HG02884 (cell line): ENCODE measurements at regions not wholly inside any gene's neighbourhood (a gene's known extent, or its start where the extent isn't known, plus 50 kb on each side); places are given as distances from the start of the nearest gene placed in this dataset.
"Not testable (repeated sequence)": the region's sequence is repeated elsewhere in the genome, so short reads cannot be mapped to it uniquely, and the experiment has no call there.

Experiments used
- ATAC-seq: cut with Tn5 transposase; IDR thresholded peaks from one replicate; pipeline ENCODE4 v1.9.1; 2021; ENCODE audit warnings: mild to moderate bottlenecking, moderate library complexity; ENCODE audit not compliant: unreplicated experiment

GRCh38 chr2:19615402-19615801 is 257.0 kb upstream of the OSR1 start:
- not testable (repeated sequence) for ATAC-seq

GRCh38 chr2:19614066-19614465 is 255.6 kb upstream of the OSR1 start:
- ATAC-seq = no peak

DNA sequence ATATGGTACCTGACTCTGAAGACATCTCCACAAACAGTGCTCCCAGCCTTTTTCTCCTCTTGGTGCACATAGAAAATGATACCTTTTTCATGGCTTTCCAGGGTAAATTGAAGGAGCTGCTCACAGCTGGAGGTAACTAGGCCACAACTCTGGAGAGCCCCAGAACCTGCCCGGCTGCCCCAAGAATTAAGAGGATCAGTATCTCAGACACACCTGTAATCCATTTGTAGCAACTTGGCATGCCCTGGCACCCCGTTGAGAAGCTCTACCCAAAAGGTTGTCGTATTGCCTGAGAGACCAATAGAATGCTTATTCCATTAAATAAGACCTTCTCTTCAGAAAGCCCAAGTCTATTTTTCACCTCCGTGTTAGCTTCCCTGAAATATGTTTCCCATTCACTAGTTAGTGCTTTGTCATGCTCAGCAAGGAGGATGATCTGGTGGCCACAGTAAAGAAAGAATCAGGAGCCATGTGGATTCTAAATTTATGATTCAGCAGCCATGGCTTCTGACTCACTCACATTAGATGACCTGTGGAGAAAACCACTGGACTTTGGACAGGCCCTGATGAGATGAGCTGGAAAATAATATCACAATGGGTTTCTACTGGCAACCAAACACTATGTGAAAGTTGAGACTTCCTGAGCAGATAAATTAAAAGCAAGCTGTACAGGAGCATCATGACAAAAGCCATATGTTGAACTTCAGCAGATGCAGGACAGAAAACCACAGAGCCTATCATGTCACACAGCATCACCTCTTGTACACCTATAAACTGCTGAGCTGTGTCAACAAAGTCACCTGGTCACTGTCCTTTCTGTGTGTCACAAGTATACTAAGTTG is 253.3 kb upstream of the OSR1 start:
- ATAC-seq = no peak

- ATAC-seq = no peak
These were observed 250.8 kb upstream of the OSR1 start for GRCh38 chr2:19609266-19609665.

GRCh38 chr2:19607931-19608771 is 249.7 kb upstream of the OSR1 start:
- ATAC-seq = no peak

DNA sequence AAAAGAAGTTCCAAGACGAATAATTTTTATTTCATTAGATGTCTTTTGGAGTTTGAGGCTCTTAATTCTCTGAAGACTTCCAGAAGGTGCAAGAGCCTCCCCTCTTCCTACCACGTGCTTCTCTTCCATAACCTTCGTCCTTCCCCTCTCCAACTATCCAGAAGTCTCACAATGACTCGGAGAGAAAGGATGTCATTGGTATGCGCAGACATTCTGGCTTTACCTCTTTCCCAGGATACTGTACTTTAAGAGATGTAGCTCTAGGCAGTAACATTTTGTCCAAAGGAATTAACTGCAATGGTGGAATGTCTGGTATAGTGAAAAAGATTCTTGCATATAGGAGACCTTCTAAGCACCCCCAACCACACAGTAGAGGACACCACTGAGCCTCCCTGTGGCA is 249.0 kb upstream of the OSR1 start:
- ATAC-seq = no peak

- ATAC-seq = no peak
These were observed 242.6 kb upstream of the OSR1 start for GRCh38 chr2:19600982-19601381.

- ATAC-seq = no peak
These were observed 242.1 kb upstream of the OSR1 start for GRCh38 chr2:19600506-19600905.

GRCh38 chr2:19598971-19599370 is 240.5 kb upstream of the OSR1 start:
- ATAC-seq = no peak

GRCh38 chr2:19592197-19592596 is 233.8 kb upstream of the OSR1 start:
- no peak for ATAC-seq

DNA sequence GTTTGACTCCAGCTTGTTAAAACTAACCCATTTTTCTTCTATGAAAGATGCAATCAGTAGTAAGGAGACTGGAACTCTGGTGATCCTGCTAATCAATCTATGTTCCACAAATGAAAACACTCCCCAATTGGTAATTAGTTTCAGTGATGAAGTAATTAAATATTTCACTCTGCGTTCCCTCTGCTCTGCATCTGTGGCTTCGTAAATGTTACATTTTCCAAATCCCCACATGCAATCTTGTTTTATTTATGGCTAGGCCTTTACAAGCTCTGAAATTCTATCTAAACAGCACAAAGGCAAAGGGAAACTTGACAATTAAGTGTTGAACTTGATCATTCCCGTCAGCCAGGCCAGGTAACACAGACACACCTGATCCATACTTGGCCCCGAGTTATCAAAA is 231.4 kb upstream of the OSR1 start:
- ATAC-seq = no peak

DNA sequence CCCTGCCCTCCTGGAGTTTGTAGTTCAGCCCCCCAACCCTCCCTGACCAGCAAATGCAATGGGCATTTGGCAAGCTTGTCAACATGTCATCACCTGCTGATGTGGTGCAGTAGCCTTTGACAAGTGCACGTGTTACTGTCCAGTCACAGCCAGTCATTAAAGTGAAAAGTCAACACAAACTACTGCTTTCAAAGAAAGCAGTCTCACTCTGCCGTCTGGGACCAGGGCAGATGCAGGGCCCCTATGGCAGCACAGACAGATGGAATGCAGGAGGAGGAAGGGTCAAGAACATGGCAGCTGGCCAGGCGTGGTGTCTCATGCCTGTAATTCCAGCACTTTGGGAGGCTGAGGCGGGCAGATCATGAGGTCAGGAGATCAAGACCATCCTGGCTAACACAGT is 222.4 kb upstream of the OSR1 start:
- ATAC-seq = no peak

DNA sequence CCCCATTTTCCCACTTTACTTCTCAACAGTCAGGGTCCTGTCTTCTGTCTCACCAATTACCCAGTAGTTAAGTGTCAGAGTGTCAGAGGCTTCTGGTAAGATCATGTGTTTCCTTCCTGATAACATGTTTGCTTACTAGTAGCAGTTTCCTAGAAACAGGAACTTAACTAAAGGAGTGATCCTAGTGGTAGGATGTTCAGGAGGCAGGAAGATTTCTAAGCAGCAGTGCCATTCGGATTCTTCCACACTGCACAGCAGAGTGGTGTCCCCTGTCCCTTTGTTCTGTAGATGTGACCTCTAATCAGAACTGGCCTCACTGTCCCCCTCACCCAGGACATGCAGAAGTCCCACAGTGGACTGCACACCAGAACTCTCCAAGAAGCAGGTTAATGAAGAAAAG is 221.8 kb upstream of the OSR1 start:
- no peak for ATAC-seq

DNA sequence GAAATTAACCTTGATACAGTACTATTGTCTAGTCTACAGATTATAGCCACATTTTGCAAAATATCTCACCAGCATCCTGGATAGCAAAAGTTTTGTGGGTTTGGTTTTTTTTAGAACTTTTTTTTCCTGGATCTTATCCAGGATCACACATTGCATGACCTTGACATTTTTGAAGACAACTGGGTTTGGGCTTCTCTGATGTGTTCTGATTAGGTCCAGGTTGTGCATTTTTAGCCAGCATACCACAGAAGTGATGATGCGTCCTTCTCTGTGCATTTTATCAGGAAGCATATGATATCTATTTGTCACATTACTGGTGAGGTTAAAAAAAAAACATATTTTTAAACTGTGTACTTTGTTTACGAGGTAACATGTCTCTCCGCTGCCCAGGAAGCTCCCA is 221.0 kb upstream of the OSR1 start:
- ATAC-seq = no peak

GRCh38 chr2:19577723-19578122 is 219.3 kb upstream of the OSR1 start:
- no peak for ATAC-seq

GRCh38 chr2:19576411-19576810 is 218.0 kb upstream of the OSR1 start:
- ATAC-seq = no peak

GRCh38 chr2:19575641-19576040 is 217.2 kb upstream of the OSR1 start:
- ATAC-seq = no peak

DNA sequence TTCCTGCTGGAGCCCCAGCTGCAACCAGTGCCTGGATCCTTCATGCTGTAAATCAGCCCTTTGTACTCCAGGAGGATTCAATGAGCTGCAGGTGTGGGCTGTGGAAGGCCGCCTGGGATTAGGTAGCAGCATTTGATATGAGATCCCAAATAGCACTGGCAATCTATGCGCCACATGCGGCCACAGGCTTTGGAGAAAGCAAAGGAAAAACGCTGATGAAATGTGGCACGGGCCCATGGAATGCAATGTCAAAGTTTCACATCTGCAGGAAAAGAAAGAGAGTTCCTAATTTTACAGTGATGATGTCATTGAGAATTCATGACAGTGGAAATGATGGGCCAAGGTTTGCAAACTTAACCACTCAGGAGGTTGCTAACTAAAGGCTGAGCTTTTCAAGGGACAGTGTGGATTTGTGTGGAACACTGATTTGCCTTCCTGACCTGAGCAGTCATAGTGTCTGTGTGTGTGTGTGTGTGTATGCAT is 216.4 kb upstream of the OSR1 start:
- ATAC-seq = no peak

- no peak for ATAC-seq
These were observed 215.4 kb upstream of the OSR1 start for GRCh38 chr2:19573784-19574183.

DNA sequence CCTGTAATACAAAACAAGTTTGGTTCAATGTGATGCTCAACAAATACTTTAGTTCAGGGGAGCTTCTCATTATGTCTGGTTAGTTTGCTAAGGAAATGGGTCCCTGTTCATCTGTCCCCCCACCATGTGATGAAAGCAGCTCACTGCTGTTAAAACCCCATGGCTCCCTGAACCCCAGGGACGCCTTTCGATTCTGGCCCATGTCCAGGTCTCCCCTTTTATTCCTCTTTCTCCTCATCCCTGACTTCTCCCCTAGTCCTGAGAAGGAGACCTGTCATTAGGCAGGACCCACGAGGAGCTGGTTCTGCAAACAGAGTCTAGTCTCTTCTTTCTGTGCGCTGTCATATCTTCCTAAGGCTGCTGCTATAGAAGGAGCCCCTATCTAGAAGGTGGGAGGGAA is 213.3 kb upstream of the OSR1 start:
- no peak for ATAC-seq

- no peak for ATAC-seq
These were observed 210.9 kb upstream of the OSR1 start for GRCh38 chr2:19569300-19569791.

DNA sequence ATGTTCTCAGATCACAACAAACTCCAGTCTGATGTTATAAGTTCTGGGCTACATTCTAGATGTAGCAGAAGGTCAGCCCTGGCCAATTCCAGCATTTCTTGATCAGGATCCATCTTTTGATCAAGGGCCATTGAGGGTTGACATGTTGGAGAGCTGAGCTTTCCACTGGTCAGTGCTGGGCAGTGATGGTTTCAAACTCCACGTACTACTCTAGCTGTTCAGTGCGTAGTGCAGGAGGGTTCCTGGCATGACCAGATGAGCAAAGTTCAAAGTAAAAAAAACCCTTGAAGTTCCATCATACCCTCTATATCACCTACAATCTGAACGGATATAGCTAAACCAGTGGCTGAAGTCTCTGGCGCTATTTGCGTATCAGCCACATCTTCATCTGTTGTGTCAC is 210.4 kb upstream of the OSR1 start:
- ATAC-seq = no peak
